Esophagus (tissue), 2 donors: ENCODE measurements at regions not wholly inside any gene's neighbourhood (a gene's known extent, or its start where the extent isn't known, plus 50 kb on each side); places are given as distances from the start of the nearest gene placed in this dataset.

Source experiments
- H3K27ac ChIP-seq, 2 donors: one replicate each; pipeline ENCODE4 v1.5.1; 2013; ENCODE audit warnings: low read depth in 2 of 2, mild to moderate bottlenecking in 2 of 2, inconsistent platforms in 1 of 2, low read length in 1 of 2, moderate library complexity in 1 of 2
- H3K27me3 ChIP-seq, 2 donors: one replicate each; pipeline ENCODE4 v1.6.1; 2013; ENCODE audit warnings: low read length in 2 of 2, control low read depth in 1 of 2, mild to moderate bottlenecking in 1 of 2; ENCODE audit not compliant: insufficient read depth in 2 of 2, control insufficient read depth in 1 of 2
- H3K36me3 ChIP-seq, 2 donors: one replicate each; pipeline ENCODE4 v1.6.1; 2013; ENCODE audit warnings: low read length in 1 of 2; ENCODE audit not compliant: control insufficient read depth in 2 of 2, insufficient read depth in 2 of 2
- H3K4me1 ChIP-seq, 2 donors: one replicate each; pipeline ENCODE4 v1.6.1; 2013; ENCODE audit warnings: low read length in 1 of 2; ENCODE audit not compliant: control insufficient read depth in 2 of 2, insufficient read depth in 2 of 2
- H3K4me3 ChIP-seq, 2 donors: one replicate each; pipeline ENCODE4 v1.5.1; 2013; ENCODE audit warnings: low read length in 2 of 2, mild to moderate bottlenecking in 2 of 2, low read depth in 1 of 2, moderate library complexity in 1 of 2
- H3K9me3 ChIP-seq, 2 donors: one replicate each; pipeline ENCODE4 v1.6.1; 2013; ENCODE audit warnings: mild to moderate bottlenecking in 2 of 2, low read depth in 1 of 2, low read length in 1 of 2, moderate library complexity in 1 of 2; ENCODE audit not compliant: control insufficient read depth in 2 of 2, insufficient read depth in 1 of 2
- WGBS, 2 donors: extraction: QIAGEN DNeasy Blood & Tissue Kit; methylation state at CpG; one replicate each; pipeline ENCODE4 v1.1.7; 2013; 5-methylcytosine and 5-hydroxymethylcytosine counted together
- donor health status: healthy with polysubstance abuse.
- donor health status: Bipolar disorder and iron deficiency.

DNA sequence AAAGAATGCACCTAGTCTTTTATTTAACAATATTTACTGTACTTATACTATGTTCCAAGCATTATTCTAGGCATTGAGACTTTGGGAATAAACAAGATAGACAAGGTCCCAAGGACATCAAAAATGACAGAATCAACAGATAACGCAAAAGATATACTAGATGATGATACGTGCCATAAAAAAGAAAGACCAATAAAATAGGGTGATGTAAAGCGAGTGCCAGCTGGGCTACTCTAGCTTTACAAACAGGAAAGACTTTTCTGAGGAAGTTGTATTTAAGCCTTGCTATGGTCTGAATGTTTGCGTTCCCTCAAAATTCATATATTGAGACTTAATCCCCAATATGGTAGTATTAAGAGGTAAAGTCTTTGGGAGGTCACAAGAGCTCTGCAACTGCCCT is 310.2 kb upstream of the RGMB start:
- no peaks in the 10 kb centered on the region for H3K9me3 ChIP-seq
- H3K27ac ChIP-seq, result no peak overlapping the region
- WGBS, 2 donors, result 86 to 94% methylated on average over 4 of the region's 4 CpGs
- H3K4me1 ChIP-seq, result no peaks in the 10 kb centered on the region
- no peaks in the 10 kb centered on the region for H3K27me3 ChIP-seq
- H3K36me3 ChIP-seq, result no peaks in the 10 kb centered on the region
- no peak overlapping the region for H3K4me3 ChIP-seq

DNA sequence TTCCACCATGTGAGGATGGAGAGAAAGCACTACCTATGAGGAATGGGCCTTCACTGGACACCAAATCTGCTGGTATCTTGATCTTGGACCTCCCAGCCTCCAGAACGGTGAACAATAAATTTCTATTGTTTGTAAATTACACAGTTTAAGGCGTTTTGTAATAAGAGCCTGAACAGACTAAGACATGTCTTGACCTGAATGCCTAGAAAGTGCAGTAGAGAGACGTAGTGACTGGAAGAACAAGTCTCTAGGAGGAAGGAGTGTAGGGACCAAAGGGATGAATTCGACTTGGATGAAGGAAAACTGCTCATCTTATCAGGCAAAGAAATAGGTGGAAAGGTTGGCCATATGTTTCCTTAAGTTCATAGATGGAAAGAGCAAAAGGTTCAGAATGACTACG is 309.8 kb upstream of the RGMB start:
- 55 to 58% methylated on average over 5 of the region's 5 CpGs for WGBS, 2 donors
- no peak overlapping the region for H3K27ac ChIP-seq
- H3K4me3 ChIP-seq, result no peak overlapping the region
- no peaks in the 10 kb centered on the region for H3K4me1 ChIP-seq
- H3K27me3 ChIP-seq, result no peaks in the 10 kb centered on the region
- H3K36me3 ChIP-seq, result no peaks in the 10 kb centered on the region
- no peaks in the 10 kb centered on the region for H3K9me3 ChIP-seq

DNA sequence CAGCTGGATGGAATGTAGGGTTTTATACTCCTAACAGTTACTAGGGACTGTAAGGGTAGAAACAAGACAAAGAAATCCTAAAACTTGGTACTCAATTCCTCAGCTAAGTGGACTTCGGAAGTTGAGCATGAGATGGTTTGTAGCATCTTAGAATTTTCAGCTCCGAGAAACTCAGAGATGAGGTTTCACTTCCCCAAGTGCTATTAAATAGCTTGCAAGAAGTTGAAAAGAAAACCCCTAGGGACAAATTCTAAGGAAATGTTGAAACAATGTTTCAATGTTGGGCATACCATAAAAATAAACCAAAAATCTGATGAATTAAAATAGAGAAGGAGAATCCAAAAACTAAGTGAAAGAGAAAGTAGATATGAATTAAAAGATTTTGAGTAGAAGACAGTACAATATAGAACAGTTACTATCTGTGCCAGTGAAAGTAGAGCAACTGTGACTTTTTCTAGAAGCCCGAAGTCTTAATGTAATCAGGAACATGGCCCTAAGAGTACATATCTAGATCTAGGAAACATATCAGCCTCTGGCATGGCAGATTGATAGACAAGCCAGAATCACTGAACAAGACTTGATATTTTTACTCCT is 308.6 kb upstream of the RGMB start:
- H3K27me3 ChIP-seq, result no peaks in the 10 kb centered on the region
- no peak overlapping the region for H3K27ac ChIP-seq
- no peaks in the 10 kb centered on the region for H3K9me3 ChIP-seq
- 86 to 89% methylated on average over 3 of the region's 3 CpGs for WGBS, 2 donors
- no peak overlapping the region for H3K4me3 ChIP-seq
- no peaks in the 10 kb centered on the region for H3K4me1 ChIP-seq
- no peaks in the 10 kb centered on the region for H3K36me3 ChIP-seq

DNA sequence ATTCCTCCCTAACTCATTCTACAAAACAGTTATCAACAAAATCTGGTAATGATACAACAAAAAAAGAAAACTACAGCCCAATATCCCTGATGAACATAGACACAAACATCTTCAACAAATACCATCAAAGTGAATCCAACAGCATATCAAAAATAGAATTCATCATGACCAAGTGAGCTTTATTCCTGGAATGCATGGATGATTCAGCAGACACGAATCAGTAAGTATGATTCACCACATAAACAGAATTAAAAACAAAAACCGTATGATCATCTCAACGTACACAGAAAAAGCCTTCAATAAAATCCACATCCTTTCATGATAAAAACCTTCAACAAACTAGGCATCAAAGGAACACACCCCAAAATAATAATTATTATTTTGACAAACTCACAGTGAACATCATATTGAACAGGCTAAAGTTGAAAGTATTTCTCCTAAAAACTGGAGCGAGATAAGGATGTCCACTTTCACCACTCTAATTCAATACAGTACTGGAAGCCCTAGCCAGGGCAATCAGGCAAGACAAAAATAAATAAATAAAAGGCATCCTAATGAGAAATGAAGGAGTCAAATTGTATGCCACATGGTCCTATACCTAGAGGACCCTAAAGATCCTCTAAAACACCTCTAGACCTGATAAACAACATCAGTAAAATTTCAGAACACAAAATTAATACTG is 305.1 kb upstream of the RGMB start:
- Histone ChIP-seq H3K4me1 (no peaks in the 10 kb centered on the region), H3K27ac (no peak overlapping the region), H3K9me3 (no peaks in the 10 kb centered on the region), H3K36me3 (no peaks in the 10 kb centered on the region), H3K4me3 (no peak overlapping the region), H3K27me3 (no peaks in the 10 kb centered on the region)
- 31 to 48% methylated on average over 4 of the region's 4 CpGs for WGBS, 2 donors

DNA sequence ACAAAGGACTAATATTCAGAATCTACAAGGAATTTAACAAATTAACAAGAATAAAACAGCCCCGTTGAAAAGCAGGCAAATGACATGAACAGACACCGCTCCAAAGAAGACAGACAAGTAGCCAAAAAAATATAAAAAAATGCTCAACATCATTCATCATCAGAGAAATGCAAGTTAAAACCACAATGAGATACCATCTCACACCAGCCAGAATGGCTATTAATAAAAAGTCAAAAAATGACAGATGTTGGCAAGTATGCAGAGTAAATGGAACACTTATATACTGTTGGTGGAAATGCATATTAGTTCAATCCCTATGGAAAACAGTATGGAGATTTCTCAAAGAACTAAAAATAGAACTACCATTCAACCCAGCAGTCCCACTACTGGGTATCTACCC is 302.7 kb upstream of the RGMB start:
- 79 to 84% methylated on average over 2 of the region's 2 CpGs for WGBS, 2 donors
- Histone ChIP-seq H3K9me3 (no peaks in the 10 kb centered on the region), H3K27me3 (no peaks in the 10 kb centered on the region), H3K4me3 (no peak overlapping the region), H3K36me3 (no peaks in the 10 kb centered on the region), H3K4me1 (no peaks in the 10 kb centered on the region), H3K27ac (no peak overlapping the region)

DNA sequence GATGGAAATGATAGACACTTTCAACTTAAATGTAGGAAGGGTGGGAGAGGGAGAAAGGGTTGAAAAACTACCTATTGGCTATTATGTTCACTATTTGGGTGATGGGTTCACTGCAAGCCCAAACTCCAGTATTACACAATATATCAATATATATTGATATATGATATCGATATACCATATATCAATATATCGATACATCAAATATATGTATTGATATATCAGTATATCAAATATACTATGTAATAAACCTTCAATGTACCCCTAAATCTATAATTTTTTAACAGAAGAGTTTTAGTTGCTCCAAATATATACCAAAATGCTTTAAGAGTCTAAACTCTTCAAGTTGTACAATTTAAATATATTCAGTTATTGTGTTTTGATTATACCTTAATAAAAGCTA is 302.0 kb upstream of the RGMB start:
- no peak overlapping the region for H3K27ac ChIP-seq
- WGBS, 2 donors, result 94 to 96% methylated on average over 2 of the region's 2 CpGs
- no peaks in the 10 kb centered on the region for H3K36me3 ChIP-seq
- H3K4me1 ChIP-seq, result no peaks in the 10 kb centered on the region
- H3K9me3 ChIP-seq, result no peaks in the 10 kb centered on the region
- no peak overlapping the region for H3K4me3 ChIP-seq
- H3K27me3 ChIP-seq, result no peaks in the 10 kb centered on the region

DNA sequence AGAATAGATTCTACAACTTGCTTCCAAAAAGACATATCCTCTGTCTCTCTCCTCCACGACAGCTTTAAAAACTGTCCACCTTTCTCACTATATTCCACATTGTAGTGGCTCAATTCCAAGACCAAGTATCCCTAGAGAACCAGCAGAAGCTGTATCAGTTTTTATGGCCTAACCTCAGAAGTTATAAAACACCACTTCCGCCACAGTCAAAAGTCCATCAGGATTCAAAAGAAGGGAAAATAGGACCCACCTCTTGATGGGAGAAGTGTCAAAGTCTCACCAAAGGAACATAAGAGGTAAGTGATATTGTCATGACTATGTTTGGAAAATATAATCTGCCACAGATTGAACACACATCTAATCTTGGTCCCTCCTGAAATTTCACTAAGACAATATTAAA is 299.2 kb upstream of the RGMB start:
- Histone ChIP-seq H3K9me3 (no peaks in the 10 kb centered on the region), H3K4me1 (no peaks in the 10 kb centered on the region), H3K4me3 (no peak overlapping the region), H3K27ac (no peak overlapping the region), H3K27me3 (no peaks in the 10 kb centered on the region), H3K36me3 (no peaks in the 10 kb centered on the region)
- WGBS, 2 donors, result 81 to 83% methylated on average over 2 of the region's 2 CpGs

DNA sequence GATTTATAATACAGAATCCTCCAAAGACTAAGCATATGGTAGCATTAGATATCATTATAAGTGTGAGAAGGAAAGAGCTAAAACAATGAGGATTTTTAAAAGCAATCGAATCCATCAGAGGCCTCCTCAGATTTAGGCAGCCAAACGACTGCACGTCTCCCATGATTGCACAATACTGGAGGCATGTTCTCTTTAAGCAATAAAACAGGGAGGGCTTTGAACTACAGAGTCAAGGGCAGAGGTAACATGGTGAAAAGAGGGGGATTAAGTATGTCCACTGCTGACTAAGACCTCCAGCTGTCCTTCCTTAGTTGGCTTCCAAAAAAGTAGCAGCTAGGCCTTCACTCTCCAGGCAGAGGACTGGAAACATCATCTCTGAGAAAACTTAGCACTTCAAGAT is 298.7 kb upstream of the RGMB start:
- WGBS, 2 donors, result 77 to 83% methylated on average over 3 of the region's 3 CpGs

DNA sequence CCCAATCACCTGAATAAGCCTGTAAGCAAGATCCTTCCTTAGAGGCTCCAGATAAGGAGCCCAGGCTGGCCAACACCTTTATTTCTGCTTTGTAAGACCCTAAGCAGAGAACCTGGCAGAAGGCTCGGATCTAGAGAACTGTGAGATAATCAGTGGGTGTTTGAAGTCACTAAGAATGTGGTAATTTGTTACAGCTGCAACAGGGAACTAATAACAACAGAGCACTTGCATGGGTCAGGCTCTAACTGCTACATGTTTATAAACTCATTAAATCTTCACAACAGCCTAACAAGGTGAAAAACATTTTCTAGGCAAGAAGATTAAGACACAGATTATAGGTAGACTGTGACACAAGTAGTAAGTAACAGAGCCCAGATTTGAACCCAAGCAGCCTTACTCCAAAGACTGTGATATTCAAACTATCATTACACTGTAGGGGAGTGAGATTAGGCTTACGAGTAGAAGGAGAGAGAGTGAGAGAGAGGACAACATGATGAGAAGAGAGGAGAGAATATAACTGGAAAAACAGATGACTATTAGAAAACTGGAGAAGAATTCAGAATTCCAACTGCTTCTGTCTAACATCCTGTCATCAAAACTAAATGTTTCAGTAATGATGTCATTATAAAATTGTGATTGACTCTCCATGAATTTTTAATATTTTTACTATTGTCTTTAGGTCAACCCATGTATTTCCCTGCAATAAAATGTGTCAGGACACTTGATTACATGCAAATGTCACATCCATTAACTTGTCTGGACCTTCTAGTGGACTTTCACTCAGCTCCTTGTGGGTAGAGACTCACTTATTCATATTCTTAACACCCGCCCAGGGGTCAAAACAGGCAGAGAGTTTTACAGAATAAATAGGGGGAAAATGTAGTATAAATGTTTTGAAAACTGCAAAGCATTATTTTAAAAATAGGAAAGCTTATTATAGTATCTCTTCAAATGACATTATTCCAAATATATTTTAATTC is 290.9 kb upstream of the RGMB start:
- no peak overlapping the region for H3K27ac ChIP-seq
- no peaks in the 10 kb centered on the region for H3K4me1 ChIP-seq
- no peak overlapping the region for H3K4me3 ChIP-seq
- H3K36me3 ChIP-seq, result no peaks in the 10 kb centered on the region
- peaks cover 0 to 2% of the 10 kb centered on the region in 2 donors for H3K9me3 ChIP-seq
- no peaks in the 10 kb centered on the region for H3K27me3 ChIP-seq
- WGBS, 2 donors, result 54 to 61% methylated on average over 3 of the region's 3 CpGs

More for the DNA sequence above, 298.7 kb upstream of the RGMB start:
- Histone ChIP-seq H3K4me1 (no peaks in the 10 kb centered on the region), H3K27me3 (no peaks in the 10 kb centered on the region), H3K4me3 (no peak overlapping the region), H3K27ac (no peak overlapping the region), H3K36me3 (no peaks in the 10 kb centered on the region), H3K9me3 (no peaks in the 10 kb centered on the region)
